Left lung (tissue), 4 donors: ENCODE measurements at regions not wholly inside any gene's neighbourhood (a gene's known extent, or its start where the extent isn't known, plus 50 kb on each side); places are given as distances from the start of the nearest gene placed in this dataset.

Experiments
- ATAC-seq: fragments of 200-7000 bp; cut with Tn5 transposase; one replicate; pipeline ENCODE4 v1.9.1; 2020; ENCODE audit warnings: moderate library complexity
- DNase-seq, 4 donors: peaks; one replicate each; pipeline ENCODE4 v3.0.0-alpha.2; 2013 to 2020
- H3K27ac ChIP-seq, 2 donors: fragments of 200-600 bp; sonication (generic) in 1 of 2; one replicate each; pipeline versions ENCODE4 v1.5.0 to v1.8.0; 2020 to 2021
- H3K27me3 ChIP-seq, 2 donors: fragments of 200-600 bp; sonication (generic) in 1 of 2; one replicate each; pipeline versions ENCODE4 v1.5.0 to v1.8.0; 2020 to 2021
- H3K36me3 ChIP-seq, 2 donors: fragments of 200-600 bp; sonication (generic) in 1 of 2; one replicate each; pipeline versions ENCODE4 v1.5.0 to v1.8.0; 2020 to 2021
- H3K4me1 ChIP-seq, 2 donors: fragments of 200-600 bp; one replicate each; pipeline ENCODE4 v1.8.0; 2021
- H3K4me3 ChIP-seq, 2 donors: fragments of 200-600 bp; sonication (generic) in 1 of 2; one replicate each; pipeline versions ENCODE4 v1.5.0 to v1.8.0; 2020 to 2021; ENCODE audit warnings: mild to moderate bottlenecking in 1 of 2
- H3K9me3 ChIP-seq, 2 donors: fragments of 200-600 bp; sonication (generic) in 1 of 2; one replicate each; pipeline versions ENCODE4 v1.5.0 to v1.8.0; 2020 to 2021
- CTCF ChIP-seq, 2 donors: fragments of 200-600 bp; sonication (generic) in 1 of 2; IDR thresholded peaks; one replicate each; pipeline versions ENCODE4 v1.5.0 to v1.8.0; 2021; ENCODE audit warnings: antibody characterized with exemption in 2 of 2
- intact Hi-C, 2 donors: fragments of 100-400 bp; cut with DNase I; formaldehyde crosslinking; loops; one replicate each; pipeline versions ENCODE4 v1.11.2 to v1.14.2; 2022
- donor health status: DM: no; HTN: yes; CAD: no.
- donor health status: DM: no; HTN: no; CAD: no.

DNA sequence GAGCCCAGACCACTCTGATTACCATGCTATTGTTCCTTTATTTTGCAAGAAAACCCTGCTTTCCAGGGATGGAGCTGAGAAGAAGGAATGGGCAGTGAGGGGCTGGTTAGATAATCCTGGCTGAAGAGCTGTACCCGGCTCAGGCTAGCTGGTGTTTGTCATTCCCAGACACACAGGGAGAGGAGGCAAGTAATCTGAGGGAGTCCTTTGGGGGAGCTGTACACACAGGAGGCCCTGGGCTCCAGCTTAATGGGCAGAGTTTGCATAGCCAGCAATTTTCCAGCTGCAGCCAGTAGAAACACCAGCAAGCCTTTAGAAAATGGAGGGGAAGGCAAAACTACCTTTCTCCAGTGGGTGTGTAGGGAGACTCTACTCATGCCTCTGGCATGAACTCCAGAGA is 259.3 kb downstream of the SOX11 start:
- Histone ChIP-seq H3K9me3 (no peaks in the 10 kb centered on the region), H3K4me1 (no peaks in the 10 kb centered on the region), H3K4me3 (no peak overlapping the region), H3K27me3 (no peaks in the 10 kb centered on the region), H3K27ac (no peak overlapping the region), H3K36me3 (no peaks in the 10 kb centered on the region)
- ATAC-seq (no peak), DNase-seq (no peak)
- no peak for TF ChIP-seq CTCF (IDR thresholded peaks at IDR 0.05)
- intact Hi-C loops: no loop called here

DNA sequence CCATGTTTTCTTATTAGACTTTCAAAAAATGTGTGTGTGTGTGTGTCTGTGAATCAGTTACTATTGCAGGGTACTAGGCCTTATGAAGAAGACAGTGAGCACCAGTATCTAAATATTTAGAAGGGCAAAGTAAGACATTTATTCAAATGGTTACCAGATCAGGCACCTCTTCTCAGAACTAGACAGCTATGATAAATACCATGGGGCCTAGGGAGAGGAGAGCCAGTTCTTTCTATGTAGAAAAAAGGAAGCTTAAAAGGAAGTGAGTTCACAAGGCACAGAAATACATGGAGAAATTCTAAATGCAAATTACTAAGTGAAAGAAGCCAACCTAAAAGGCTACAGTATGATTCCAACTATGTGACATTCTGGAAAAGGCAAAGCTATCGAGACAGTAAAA is 261.3 kb downstream of the SOX11 start:
- Histone ChIP-seq H3K36me3 (no peaks in the 10 kb centered on the region), H3K27ac (no peak overlapping the region), H3K9me3 (no peaks in the 10 kb centered on the region), H3K27me3 (no peaks in the 10 kb centered on the region), H3K4me1 (no peaks in the 10 kb centered on the region), H3K4me3 (no peak overlapping the region)
- TF ChIP-seq CTCF (IDR thresholded peaks at IDR 0.05): no peak
- DNase-seq (no peak), ATAC-seq (no peak)
- intact Hi-C loops: no loop called here

DNA sequence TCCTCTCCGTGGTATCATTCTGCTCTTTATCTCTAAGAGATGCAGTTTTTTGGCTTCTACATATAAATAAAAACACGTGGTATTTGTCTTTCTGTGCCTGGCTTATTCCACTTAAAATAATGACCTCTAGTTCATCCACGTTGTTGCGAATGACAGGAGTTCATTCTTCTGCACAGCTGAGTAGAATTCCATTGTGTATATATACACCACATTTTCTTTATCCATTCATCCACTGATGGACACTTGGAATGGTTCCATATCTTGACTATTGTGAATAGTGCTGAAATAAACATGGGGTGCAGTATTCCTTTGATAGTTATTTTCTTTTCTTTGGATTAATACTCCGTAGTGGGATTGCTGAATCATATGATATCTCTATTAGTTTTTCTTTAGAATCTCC is 262.3 kb downstream of the SOX11 start:
- DNase-seq: no peak
- Histone ChIP-seq H3K27me3 (no peaks in the 10 kb centered on the region), H3K9me3 (no peaks in the 10 kb centered on the region), H3K4me3 (no peak overlapping the region), H3K27ac (no peak overlapping the region), H3K4me1 (no peaks in the 10 kb centered on the region), H3K36me3 (no peaks in the 10 kb centered on the region)
- TF ChIP-seq CTCF (IDR thresholded peaks at IDR 0.05): no peak
- no peak for ATAC-seq
- intact Hi-C loops: no loop called here

DNA sequence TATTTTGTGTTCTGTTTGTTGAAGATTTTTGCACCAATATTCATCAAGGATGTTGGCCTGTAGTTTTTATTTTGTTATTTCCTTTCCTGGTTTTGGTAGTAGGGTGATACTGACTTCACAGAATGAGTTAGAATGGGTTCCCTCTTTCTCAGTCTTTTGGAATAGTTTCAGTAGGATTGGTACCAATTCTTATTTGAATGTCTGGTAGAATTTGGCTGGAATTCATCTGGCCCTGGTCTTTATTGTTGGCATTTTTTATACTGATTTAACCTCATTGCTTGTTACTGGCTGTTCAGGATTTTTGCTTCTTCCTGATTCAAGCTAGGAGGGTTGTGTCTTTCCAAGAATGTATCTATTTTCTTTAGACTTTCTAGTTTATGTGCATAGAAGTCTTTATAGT is 263.7 kb downstream of the SOX11 start:
- H3K9me3 ChIP-seq: no peaks in the 10 kb centered on the region
- H3K4me3 ChIP-seq: no peak overlapping the region
- H3K27ac ChIP-seq: no peak overlapping the region
- H3K27me3 ChIP-seq: no peaks in the 10 kb centered on the region
- no peak for ATAC-seq
- no peaks in the 10 kb centered on the region for H3K4me1 ChIP-seq
- H3K36me3 ChIP-seq: no peaks in the 10 kb centered on the region
- intact Hi-C loops: no loop called here
- no peak for TF ChIP-seq CTCF (IDR thresholded peaks at IDR 0.05)
- no peak for DNase-seq

GRCh38 chr2:5959836-5960820 is 267.9 kb downstream of the SOX11 start:
- no peak for DNase-seq
- Histone ChIP-seq H3K27me3 (no peaks in the 10 kb centered on the region), H3K4me3 (no peak overlapping the region), H3K9me3 (no peaks in the 10 kb centered on the region), H3K4me1 (no peaks in the 10 kb centered on the region), H3K27ac (no peak overlapping the region), H3K36me3 (no peaks in the 10 kb centered on the region)
- intact Hi-C loops: no loop called here
- TF ChIP-seq CTCF (IDR thresholded peaks at IDR 0.05): no peak
- no peak for ATAC-seq
